Ishikawa (cell line): ENCODE measurements at regions not wholly inside any gene's neighbourhood (a gene's known extent, or its start where the extent isn't known, plus 50 kb on each side); places are given as distances from the start of the nearest gene placed in this dataset.

Source experiments
- CREB1 ChIP-seq: IDR thresholded peaks from 2 replicates; pipeline ENCODE4 v1.6.1; 2012; ENCODE audit warnings: low read depth
- EP300 ChIP-seq: IDR thresholded peaks from 2 replicates; pipeline ENCODE4 v1.6.1; 2012; ENCODE audit warnings: borderline replicate concordance
- FOXM1 ChIP-seq: IDR thresholded peaks from 2 replicates; pipeline ENCODE4 v1.6.1; 2012; ENCODE audit warnings: low read depth, borderline replicate concordance
- MAX ChIP-seq: IDR thresholded peaks from 2 replicates; pipeline ENCODE4 v1.6.1; 2012
- RAD21 ChIP-seq: IDR thresholded peaks from 2 replicates; pipeline ENCODE4 v1.6.1; 2012; ENCODE audit warnings: low read depth
- REST ChIP-seq: IDR thresholded peaks from 2 replicates; pipeline ENCODE4 v1.6.1; 2012; ENCODE audit warnings: low read depth, mild to moderate bottlenecking
- TAF1 ChIP-seq: IDR thresholded peaks from 2 replicates; pipeline ENCODE4 v1.6.1; 2012; ENCODE audit warnings: low read depth, mild to moderate bottlenecking
- USF1 ChIP-seq: IDR thresholded peaks from 2 replicates; pipeline ENCODE4 v1.6.1; 2012

- no peak for TF ChIP-seq RAD21
- TF ChIP-seq MAX, result no peak
- no peak for TF ChIP-seq EP300
- TF ChIP-seq REST, result no peak
- no peak for TF ChIP-seq TAF1
- no peak for TF ChIP-seq CREB1
- no peak for TF ChIP-seq FOXM1
- no peak for TF ChIP-seq USF1
Measured at GRCh38 chr9:19927560-19927959, 138.7 kb upstream of the SLC24A2 start.
